ENCODE measurements at regions not wholly inside any gene's neighbourhood (a gene's known extent, or its start where the extent isn't known, plus 50 kb on each side); places are given as distances from the start of the nearest gene placed in this dataset.

DNA sequence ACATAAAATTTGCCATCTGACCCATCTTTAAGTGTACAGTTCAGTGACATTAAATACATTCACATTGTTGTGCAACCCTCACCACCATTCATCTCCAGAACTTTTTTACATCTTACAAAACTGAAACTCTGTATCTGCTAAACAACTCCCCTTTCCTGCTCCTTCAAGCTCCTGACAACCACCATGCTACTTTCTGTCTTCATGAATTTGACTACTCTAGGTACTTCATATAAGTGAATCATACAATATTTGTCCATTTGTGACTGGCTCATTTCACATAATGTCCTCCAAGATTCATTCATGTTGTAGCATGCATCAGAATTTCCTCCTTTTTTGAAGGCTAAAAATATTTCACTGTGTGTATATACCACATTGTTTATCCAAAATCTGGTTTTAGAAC, 86.9 kb upstream of the SMLR1 start:
- H3K27me3 ChIP-seq (ENCODE audit: low read depth): no peaks in the 10 kb centered on the region
- TF ChIP-seq, protein P1, sequence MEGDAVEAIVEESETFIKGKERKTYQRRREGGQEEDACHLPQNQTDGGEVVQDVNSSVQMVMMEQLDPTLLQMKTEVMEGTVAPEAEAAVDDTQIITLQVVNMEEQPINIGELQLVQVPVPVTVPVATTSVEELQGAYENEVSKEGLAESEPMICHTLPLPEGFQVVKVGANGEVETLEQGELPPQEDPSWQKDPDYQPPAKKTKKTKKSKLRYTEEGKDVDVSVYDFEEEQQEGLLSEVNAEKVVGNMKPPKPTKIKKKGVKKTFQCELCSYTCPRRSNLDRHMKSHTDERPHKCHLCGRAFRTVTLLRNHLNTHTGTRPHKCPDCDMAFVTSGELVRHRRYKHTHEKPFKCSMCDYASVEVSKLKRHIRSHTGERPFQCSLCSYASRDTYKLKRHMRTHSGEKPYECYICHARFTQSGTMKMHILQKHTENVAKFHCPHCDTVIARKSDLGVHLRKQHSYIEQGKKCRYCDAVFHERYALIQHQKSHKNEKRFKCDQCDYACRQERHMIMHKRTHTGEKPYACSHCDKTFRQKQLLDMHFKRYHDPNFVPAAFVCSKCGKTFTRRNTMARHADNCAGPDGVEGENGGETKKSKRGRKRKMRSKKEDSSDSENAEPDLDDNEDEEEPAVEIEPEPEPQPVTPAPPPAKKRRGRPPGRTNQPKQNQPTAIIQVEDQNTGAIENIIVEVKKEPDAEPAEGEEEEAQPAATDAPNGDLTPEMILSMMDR (IDR thresholded peaks at IDR 0.05): no peak
- intact Hi-C loops (cut with DNase I): no loop called here
- H3K4me3 ChIP-seq: no peak overlapping the region
- ATAC-seq (no peak), DNase-seq (no peak)
- H3K36me3 ChIP-seq: no peaks in the 10 kb centered on the region
- H3K4me1 ChIP-seq: no peaks in the 10 kb centered on the region
- no peak overlapping the region for H3K27ac ChIP-seq
- H3K9me3 ChIP-seq: no peaks in the 10 kb centered on the region

DNA sequence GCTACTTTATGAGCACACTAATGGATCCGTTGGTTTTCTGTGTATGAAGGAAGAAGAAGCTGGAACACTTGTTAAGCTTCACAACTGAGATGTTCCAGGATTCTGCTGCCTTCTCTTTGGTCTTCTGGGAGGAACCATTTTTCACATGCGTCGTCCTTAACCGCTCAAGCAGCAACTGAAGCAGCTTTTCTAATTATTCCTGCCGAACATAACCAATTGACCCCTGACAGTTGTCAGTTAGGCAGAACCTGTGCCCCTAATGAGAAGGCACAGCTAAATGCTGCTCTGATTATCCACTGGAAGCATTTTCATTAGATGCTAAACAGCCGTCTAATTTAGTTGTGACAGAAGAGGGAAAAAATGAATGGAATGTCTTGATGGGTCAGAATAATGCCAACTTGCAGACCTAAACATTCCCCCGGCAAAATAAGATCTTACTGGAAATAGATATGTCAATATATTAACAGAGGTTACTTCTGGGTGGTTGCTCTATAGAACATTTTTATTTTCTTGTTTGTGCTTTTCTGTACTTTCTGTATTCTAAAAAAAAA, 85.0 kb upstream of the SMLR1 start:
- ATAC-seq: no peak
- intact Hi-C loops (cut with DNase I): no loop called here

DNA sequence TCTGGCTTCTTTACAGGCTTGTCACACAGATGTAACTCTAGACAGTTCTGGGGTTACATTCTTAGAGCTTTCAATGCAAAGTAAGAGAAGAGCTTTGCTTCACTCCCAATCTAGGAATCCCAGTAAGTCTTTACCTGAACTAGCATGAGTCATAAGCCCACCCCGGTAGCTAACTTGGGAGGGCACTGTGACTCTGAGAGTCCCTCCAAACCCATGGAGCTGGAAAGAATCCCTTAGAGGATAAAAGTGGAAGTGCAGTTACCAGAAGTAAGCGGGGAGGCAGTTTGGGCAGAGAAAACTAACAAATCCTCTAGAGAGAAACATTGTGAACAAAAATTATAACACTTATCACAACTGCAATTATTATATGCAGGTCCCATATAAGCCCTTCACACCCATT, 84.0 kb upstream of the SMLR1 start:
- Histone ChIP-seq H3K36me3 (no peaks in the 10 kb centered on the region), H3K4me3 (no peak overlapping the region), H3K27ac (no peak overlapping the region), H3K27me3 (ENCODE audit: low read depth) (no peaks in the 10 kb centered on the region), H3K4me1 (no peaks in the 10 kb centered on the region), H3K9me3 (no peaks in the 10 kb centered on the region)
- intact Hi-C loops (cut with DNase I): no loop called here
- DNase-seq: no peak
- TF ChIP-seq, protein P1 (IDR thresholded peaks at IDR 0.05): no peak
- no peak for ATAC-seq

More for the DNA sequence above, 85.0 kb upstream of the SMLR1 start:
- TF ChIP-seq, protein P1 (IDR thresholded peaks at IDR 0.05): no peak
- Histone ChIP-seq H3K9me3 (no peaks in the 10 kb centered on the region), H3K4me1 (no peaks in the 10 kb centered on the region), H3K27me3 (ENCODE audit: low read depth) (no peaks in the 10 kb centered on the region), H3K36me3 (no peaks in the 10 kb centered on the region), H3K4me3 (no peak overlapping the region), H3K27ac (no peak overlapping the region)
- DNase-seq: no peak

DNA sequence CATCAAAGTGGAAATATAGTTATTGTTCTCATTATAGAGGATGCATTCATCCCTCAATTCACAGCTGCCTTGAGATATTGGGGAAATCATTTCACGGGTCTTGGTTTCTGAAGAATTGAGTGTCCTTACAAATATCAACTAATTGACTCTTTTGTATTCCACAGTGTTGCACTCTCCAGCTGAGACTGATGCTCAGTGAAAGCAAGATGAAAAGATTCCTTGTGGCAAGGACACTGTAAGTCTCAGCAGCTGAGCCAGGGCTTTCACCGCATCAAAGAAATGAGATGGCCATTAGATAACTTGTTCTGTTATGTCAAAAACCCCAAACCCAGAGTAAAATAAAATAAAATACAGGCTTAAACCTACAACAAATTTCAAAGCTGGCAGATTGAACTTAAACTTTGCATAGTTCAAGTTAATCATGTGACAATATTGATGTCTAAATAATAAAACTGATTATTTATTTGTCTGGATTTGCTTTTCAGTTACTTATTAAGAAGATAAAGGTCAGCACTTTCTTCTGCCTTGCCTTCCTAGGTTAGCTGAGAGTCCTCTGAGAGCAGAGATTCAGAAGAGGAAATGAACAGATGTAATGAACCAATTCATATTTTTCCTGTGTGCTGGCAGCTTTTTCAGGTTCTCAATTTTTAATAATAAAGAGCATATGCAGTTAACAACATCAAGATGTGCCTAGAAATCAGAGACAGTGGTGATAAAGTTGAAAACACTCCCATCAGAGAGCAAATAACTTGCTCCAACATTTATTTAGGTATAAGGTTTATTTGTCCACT, 82.4 kb upstream of the SMLR1 start:
- no peaks in the 10 kb centered on the region for H3K36me3 ChIP-seq
- TF ChIP-seq, protein P1 (IDR thresholded peaks at IDR 0.05): no peak

DNA sequence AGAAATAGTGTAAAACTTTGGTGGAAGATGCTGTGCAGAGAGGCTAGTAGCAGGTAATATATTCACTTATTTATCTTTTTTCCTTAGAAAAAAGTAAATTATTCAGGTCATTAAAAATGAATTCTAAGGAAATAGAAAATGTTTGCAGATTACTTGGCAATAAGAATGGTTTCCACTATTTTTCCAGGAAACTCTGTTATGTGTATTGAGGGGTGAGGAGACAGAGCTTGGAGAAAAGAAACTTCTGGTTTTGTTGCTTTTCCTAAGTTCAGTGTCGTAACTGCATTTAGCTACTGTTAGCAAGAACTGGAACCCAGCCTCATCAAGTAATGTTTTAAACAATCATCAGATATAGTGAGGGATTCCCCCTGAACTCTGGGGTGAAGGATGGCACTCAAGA, 79.2 kb upstream of the SMLR1 start:
- H3K9me3 ChIP-seq: peaks cover 10% of the 10 kb centered on the region
- ATAC-seq: no peak
- intact Hi-C loops (cut with DNase I): no loop called here
- DNase-seq: no peak
- no peaks in the 10 kb centered on the region for H3K36me3 ChIP-seq
- TF ChIP-seq, protein P1 (IDR thresholded peaks at IDR 0.05): no peak
- no peak overlapping the region for H3K4me3 ChIP-seq
- no peaks in the 10 kb centered on the region for H3K27me3 ChIP-seq (ENCODE audit: low read depth)
- no peak overlapping the region for H3K27ac ChIP-seq
- H3K4me1 ChIP-seq: no peaks in the 10 kb centered on the region

More for the DNA sequence above, 82.4 kb upstream of the SMLR1 start:
- Histone ChIP-seq H3K27ac (no peak overlapping the region), H3K4me3 (no peak overlapping the region), H3K9me3 (peaks cover 10% of the 10 kb centered on the region), H3K27me3 (ENCODE audit: low read depth) (no peaks in the 10 kb centered on the region), H3K4me1 (no peaks in the 10 kb centered on the region)
- intact Hi-C loops (cut with DNase I): no loop called here
- ATAC-seq (no peak), DNase-seq (no peak)
